ENCODE measurements at regions not wholly inside any gene's neighbourhood (a gene's known extent, or its start where the extent isn't known, plus 50 kb on each side); places are given as distances from the start of the nearest gene placed in this dataset.

DNA sequence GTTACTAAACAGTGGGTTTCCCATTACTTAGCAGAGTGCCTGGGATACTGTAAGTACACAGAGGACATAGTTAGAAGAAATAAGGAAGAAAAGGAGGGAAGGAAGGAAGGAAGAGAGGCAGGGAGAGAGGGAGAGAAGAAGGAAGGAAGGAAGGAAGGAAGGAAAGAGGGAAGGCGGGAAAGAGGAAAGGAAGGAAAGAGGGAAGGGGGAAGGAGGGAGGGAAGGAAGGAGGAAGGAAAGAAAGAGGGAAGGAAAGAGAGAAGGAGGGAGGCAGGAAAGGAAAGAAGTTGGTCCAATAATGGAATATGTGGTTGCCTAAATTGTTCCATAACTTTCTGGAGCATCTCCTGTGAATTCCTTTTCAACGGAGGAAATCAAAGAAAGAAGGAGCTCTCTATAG is 1230.4 kb downstream of the AACS start:
- TF ChIP-seq, protein P1, sequence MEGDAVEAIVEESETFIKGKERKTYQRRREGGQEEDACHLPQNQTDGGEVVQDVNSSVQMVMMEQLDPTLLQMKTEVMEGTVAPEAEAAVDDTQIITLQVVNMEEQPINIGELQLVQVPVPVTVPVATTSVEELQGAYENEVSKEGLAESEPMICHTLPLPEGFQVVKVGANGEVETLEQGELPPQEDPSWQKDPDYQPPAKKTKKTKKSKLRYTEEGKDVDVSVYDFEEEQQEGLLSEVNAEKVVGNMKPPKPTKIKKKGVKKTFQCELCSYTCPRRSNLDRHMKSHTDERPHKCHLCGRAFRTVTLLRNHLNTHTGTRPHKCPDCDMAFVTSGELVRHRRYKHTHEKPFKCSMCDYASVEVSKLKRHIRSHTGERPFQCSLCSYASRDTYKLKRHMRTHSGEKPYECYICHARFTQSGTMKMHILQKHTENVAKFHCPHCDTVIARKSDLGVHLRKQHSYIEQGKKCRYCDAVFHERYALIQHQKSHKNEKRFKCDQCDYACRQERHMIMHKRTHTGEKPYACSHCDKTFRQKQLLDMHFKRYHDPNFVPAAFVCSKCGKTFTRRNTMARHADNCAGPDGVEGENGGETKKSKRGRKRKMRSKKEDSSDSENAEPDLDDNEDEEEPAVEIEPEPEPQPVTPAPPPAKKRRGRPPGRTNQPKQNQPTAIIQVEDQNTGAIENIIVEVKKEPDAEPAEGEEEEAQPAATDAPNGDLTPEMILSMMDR (IDR thresholded peaks at IDR 0.05) = no peak
- Mint-ChIP-seq H3K36me3 (ENCODE audit: unreplicated experiment) (no peaks in the 10 kb centered on the region), H3K4me1 (ENCODE audit: unreplicated experiment) (no peaks in the 10 kb centered on the region), H3K27ac (ENCODE audit: unreplicated experiment) (no peak overlapping the region), H3K9me3 (ENCODE audit: unreplicated experiment) (peaks cover 47% of the 10 kb centered on the region), H3K4me3 (ENCODE audit: unreplicated experiment) (no peak overlapping the region), H3K27me3 (ENCODE audit: unreplicated experiment) (no peaks in the 10 kb centered on the region)
- DNase-seq (ENCODE audit: extremely low spot score, unreplicated experiment) = no peak

DNA sequence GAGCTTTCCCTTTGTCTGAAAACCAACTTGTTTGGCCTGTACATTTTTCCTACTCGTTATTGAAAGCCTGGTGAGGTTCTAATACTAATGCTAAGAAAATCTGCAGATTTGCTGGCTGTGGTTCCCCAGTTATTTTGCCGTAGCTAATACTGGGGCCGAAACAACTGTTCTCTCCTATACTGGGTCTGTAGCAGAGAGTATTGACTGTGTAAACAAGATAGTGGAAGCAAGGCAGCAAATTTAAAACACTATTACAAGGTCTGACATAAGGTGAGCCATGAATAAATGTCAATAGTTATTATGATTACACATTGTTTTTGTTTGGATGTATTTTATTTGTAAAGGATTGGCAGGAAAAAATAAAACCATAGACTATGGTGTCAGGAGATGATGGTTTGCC is 1244.0 kb downstream of the AACS start:
- TF ChIP-seq, protein P1 (IDR thresholded peaks at IDR 0.05) = no peak
- no peaks in the 10 kb centered on the region for H3K27me3 Mint-ChIP-seq (ENCODE audit: unreplicated experiment)
- no peaks in the 10 kb centered on the region for H3K36me3 Mint-ChIP-seq (ENCODE audit: unreplicated experiment)
- peaks cover 74% of the 10 kb centered on the region for H3K9me3 Mint-ChIP-seq (ENCODE audit: unreplicated experiment)
- no peaks in the 10 kb centered on the region for H3K4me1 Mint-ChIP-seq (ENCODE audit: unreplicated experiment)
- no peak overlapping the region for H3K4me3 Mint-ChIP-seq (ENCODE audit: unreplicated experiment)
- H3K27ac Mint-ChIP-seq (ENCODE audit: unreplicated experiment) = no peak overlapping the region
- no peak for DNase-seq (ENCODE audit: extremely low spot score, unreplicated experiment)

DNA sequence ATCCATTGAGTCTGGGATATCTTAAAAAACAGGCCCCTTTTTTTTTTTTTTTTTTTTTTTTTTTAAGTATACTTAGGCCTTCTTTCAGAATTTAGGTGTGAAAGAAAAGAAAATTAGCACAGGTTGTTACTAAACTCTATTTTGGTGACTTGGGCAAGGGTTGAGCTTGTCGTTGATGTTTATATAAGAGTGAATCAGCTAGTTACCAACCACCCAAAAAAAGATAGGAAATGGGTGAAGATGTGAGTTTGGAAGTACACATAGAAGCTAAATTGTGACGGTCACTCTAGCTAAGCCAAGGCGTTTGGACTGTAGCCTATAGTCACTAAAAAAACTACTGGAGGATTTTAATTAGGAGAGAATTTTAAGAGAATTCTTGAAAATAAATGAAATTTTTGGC is 1247.2 kb downstream of the AACS start:
- no peak overlapping the region for H3K27ac Mint-ChIP-seq (ENCODE audit: unreplicated experiment)
- no peaks in the 10 kb centered on the region for H3K27me3 Mint-ChIP-seq (ENCODE audit: unreplicated experiment)
- no peak for DNase-seq (ENCODE audit: extremely low spot score, unreplicated experiment)
- H3K36me3 Mint-ChIP-seq (ENCODE audit: unreplicated experiment) = no peaks in the 10 kb centered on the region
- TF ChIP-seq, protein P1 (IDR thresholded peaks at IDR 0.05) = no peak
- no peak overlapping the region for H3K4me3 Mint-ChIP-seq (ENCODE audit: unreplicated experiment)
- peaks cover 61% of the 10 kb centered on the region for H3K9me3 Mint-ChIP-seq (ENCODE audit: unreplicated experiment)
- no peaks in the 10 kb centered on the region for H3K4me1 Mint-ChIP-seq (ENCODE audit: unreplicated experiment)

DNA sequence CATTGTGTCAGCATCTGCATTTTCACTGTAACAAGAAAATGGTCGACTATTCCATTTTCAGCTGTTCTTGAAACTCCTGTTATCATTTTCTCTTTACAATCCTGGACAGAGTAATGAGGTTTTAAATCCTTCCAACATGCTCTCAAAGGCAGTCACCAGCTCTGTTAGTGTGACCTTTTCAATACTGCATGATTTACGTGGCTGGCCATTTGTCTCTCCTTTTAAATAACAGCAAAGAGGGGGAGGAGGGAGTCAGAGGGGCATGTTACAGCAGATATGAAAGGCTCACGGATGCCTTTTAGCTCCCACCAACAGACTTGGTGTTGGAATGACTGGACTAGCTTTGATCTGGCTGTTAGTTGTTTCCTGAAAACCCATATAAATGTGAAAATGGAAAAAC is 1251.2 kb downstream of the AACS start:
- H3K4me3 Mint-ChIP-seq (ENCODE audit: unreplicated experiment) = no peak overlapping the region
- DNase-seq (ENCODE audit: extremely low spot score, unreplicated experiment) = no peak

DNA sequence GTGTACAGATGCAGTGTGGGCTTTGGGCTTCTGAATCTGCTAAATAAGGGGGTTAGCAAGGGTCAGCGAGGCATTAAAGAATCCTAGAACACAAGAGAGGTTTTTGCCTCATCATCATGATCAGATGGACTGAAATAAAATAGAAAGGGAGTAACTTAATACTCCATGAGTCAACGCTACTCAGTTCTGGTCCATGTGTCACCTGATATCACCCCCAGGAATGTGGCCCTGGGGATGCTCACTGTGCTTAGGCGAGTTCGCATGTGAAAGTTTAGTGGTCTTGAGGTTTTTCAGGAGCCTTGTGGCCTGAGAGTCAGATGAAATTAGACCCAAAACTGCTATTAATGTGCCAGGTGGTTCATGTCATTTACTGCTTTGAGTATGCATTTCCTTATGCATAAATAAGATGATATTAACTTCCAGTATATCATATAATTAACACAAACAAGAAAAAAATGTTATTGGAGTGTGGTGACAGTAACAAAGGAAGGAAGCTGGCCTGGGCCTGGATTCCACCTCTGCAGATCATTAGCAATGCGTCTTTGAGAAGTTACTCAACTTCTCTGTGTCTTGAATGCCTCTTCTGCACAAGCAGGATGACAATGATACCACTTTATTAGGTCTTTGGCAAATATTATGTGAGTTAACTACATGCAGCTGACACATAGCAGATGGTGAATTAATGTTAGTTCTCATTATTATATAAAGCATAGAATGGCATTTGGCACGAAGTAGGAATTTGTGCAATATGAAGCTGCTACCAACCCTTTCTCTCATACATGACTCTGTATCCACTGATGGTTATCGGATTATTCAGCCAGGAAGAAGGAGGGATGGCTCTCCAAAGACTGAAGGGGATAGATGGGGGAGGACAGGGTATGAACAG is 1272.6 kb downstream of the AACS start:
- H3K36me3 Mint-ChIP-seq (ENCODE audit: unreplicated experiment) = peaks cover 2% of the 10 kb centered on the region
- peaks cover 67% of the 10 kb centered on the region for H3K9me3 Mint-ChIP-seq (ENCODE audit: unreplicated experiment)

More for the DNA sequence above, 1251.2 kb downstream of the AACS start:
- no peaks in the 10 kb centered on the region for H3K4me1 Mint-ChIP-seq (ENCODE audit: unreplicated experiment)
- no peaks in the 10 kb centered on the region for H3K27me3 Mint-ChIP-seq (ENCODE audit: unreplicated experiment)
- TF ChIP-seq, protein P1 (IDR thresholded peaks at IDR 0.05) = no peak
- H3K9me3 Mint-ChIP-seq (ENCODE audit: unreplicated experiment) = peaks cover 44% of the 10 kb centered on the region
- no peak overlapping the region for H3K27ac Mint-ChIP-seq (ENCODE audit: unreplicated experiment)
- H3K36me3 Mint-ChIP-seq (ENCODE audit: unreplicated experiment) = no peaks in the 10 kb centered on the region

More for the DNA sequence above, 1272.6 kb downstream of the AACS start:
- no peak for DNase-seq (ENCODE audit: extremely low spot score, unreplicated experiment)
- H3K27me3 Mint-ChIP-seq (ENCODE audit: unreplicated experiment) = no peaks in the 10 kb centered on the region
- TF ChIP-seq, protein P1 (IDR thresholded peaks at IDR 0.05) = no peak
- no peak overlapping the region for H3K27ac Mint-ChIP-seq (ENCODE audit: unreplicated experiment)
- H3K4me1 Mint-ChIP-seq (ENCODE audit: unreplicated experiment) = no peaks in the 10 kb centered on the region
- no peak overlapping the region for H3K4me3 Mint-ChIP-seq (ENCODE audit: unreplicated experiment)

All from osteocyte (in vitro differentiated cells).